WI38 (cell line): ENCODE measurements at regions not wholly inside any gene's neighbourhood (a gene's known extent, or its start where the extent isn't known, plus 50 kb on each side); places are given as distances from the start of the nearest gene placed in this dataset.

Experiments
- H3K4me3 ChIP-seq: 2 replicates; pipeline ENCODE4 v1.5.1; 2011; ENCODE audit warnings: low read depth, mild to moderate bottlenecking, control low read depth, low read length
- CTCF ChIP-seq: IDR thresholded peaks from 2 replicates; pipeline ENCODE4 v1.5.1; 2012; ENCODE audit warnings: low read depth, mild to moderate bottlenecking, control low read depth, low read length

GRCh38 chr14:87152693-87153092, 840.3 kb downstream of the GALC start:
- TF ChIP-seq CTCF, result no peak
- H3K4me3 ChIP-seq, result no peak overlapping the region

GRCh38 chr14:87149583-87150354, 843.2 kb downstream of the GALC start:
- no peak for TF ChIP-seq CTCF
- H3K4me3 ChIP-seq, result no peak overlapping the region

GRCh38 chr14:87148655-87149054, 844.3 kb downstream of the GALC start:
- no peak for TF ChIP-seq CTCF
- H3K4me3 ChIP-seq, result no peak overlapping the region

GRCh38 chr14:87142551-87143211, 850.3 kb downstream of the GALC start:
- H3K4me3 ChIP-seq, result no peak overlapping the region
- no peak for TF ChIP-seq CTCF

GRCh38 chr14:87141801-87142200, 851.2 kb downstream of the GALC start:
- TF ChIP-seq CTCF, result no peak
- H3K4me3 ChIP-seq, result no peak overlapping the region

- H3K4me3 ChIP-seq, result no peak overlapping the region
- no peak for TF ChIP-seq CTCF
Observed at GRCh38 chr14:87139299-87139698, 853.7 kb downstream of the GALC start.

- no peak overlapping the region for H3K4me3 ChIP-seq
- no peak for TF ChIP-seq CTCF
Observed at GRCh38 chr14:87133073-87133801, 859.7 kb downstream of the GALC start.
